NB4 (cell line): ENCODE measurements at regions not wholly inside any gene's neighbourhood (a gene's known extent, or its start where the extent isn't known, plus 50 kb on each side); places are given as distances from the start of the nearest gene placed in this dataset.

ENCODE experiments used
- DNase-seq: peaks from one replicate; pipeline ENCODE4 v3.0.0; 2010; ENCODE audit warnings: low read depth
- H3K4me3 ChIP-seq: one replicate; pipeline ENCODE4 v1.5.1; 2011; ENCODE audit warnings: mild to moderate bottlenecking, low read depth, low read length, moderate library complexity
- CTCF ChIP-seq: IDR thresholded peaks from one replicate; pipeline ENCODE4 v1.5.1; 2012; ENCODE audit warnings: low read depth, low read length
- MAX ChIP-seq: IDR thresholded peaks from 2 replicates; pipeline ENCODE4 v1.6.1; 2011; ENCODE audit warnings: low read depth, low read length
- MYC ChIP-seq: IDR thresholded peaks from 2 replicates; pipeline ENCODE4 v1.6.1; 2011; ENCODE audit warnings: low read depth, low read length
- POLR2A ChIP-seq: IDR thresholded peaks from 2 replicates; pipeline ENCODE4 v1.6.1; 2011; ENCODE audit warnings: mild to moderate bottlenecking; ENCODE audit not compliant: insufficient read length; ENCODE audit errors: extremely low read depth

- no peak overlapping the region for H3K4me3 ChIP-seq
- no peak for DNase-seq
- TF ChIP-seq MAX (no peak), CTCF (no peak), MYC (no peak), POLR2A (no peak)
These were observed 581.7 kb upstream of the AMOT start for GRCh38 chrX:113422323-113422722.

GRCh38 chrX:113421432-113421831 is 580.8 kb upstream of the AMOT start:
- no peak for TF ChIP-seq POLR2A
- H3K4me3 ChIP-seq, result no peak overlapping the region
- no peak for DNase-seq

GRCh38 chrX:113412106-113412505 is 571.5 kb upstream of the AMOT start:
- no peak overlapping the region for H3K4me3 ChIP-seq
- no peak for DNase-seq
- TF ChIP-seq POLR2A (no peak), CTCF (no peak), MYC (no peak), MAX (no peak)

GRCh38 chrX:113408843-113409242 is 568.2 kb upstream of the AMOT start:
- TF ChIP-seq CTCF (no peak), MYC (no peak), MAX (no peak), POLR2A (no peak)
- no peak overlapping the region for H3K4me3 ChIP-seq
- no peak for DNase-seq

- no peak overlapping the region for H3K4me3 ChIP-seq
- DNase-seq, result no peak
- no peak for TF ChIP-seq POLR2A
- TF ChIP-seq MYC, result no peak
- no peak for TF ChIP-seq MAX
- TF ChIP-seq CTCF, result no peak
These were observed 559.6 kb upstream of the AMOT start for GRCh38 chrX:113400193-113400704.

- H3K4me3 ChIP-seq, result no peak overlapping the region
- TF ChIP-seq CTCF, result no peak
- no peak for TF ChIP-seq MYC
- no peak for TF ChIP-seq MAX
- TF ChIP-seq POLR2A, result no peak
- DNase-seq, result no peak
These were observed 559.0 kb upstream of the AMOT start for GRCh38 chrX:113399506-113400192.
